A549 (cell line): ENCODE measurements at regions not wholly inside any gene's neighbourhood (a gene's known extent, or its start where the extent isn't known, plus 50 kb on each side); places are given as distances from the start of the nearest gene placed in this dataset.

Experiments
- CEBPB ChIP-seq, 2 experiments: fragments of >200 bp in 1 of 2; sonication (Bioruptor Twin) in 1 of 2; formaldehyde crosslinking in 1 of 2; IDR thresholded peaks; 2 replicates each; pipeline ENCODE4 v1.6.1; 2012 to 2016
- CHD2 ChIP-seq: fragments of 150-350 bp; IDR thresholded peaks from 2 replicates; pipeline ENCODE4 v1.6.1; 2014; ENCODE audit warnings: low read length; ENCODE audit not compliant: partially characterized antibody
- EP300 ChIP-seq, 2 experiments: fragments of >200 bp; sonication (Bioruptor Twin); formaldehyde crosslinking; IDR thresholded peaks; 2 replicates in 1 of 2; 3 replicates in 1 of 2; pipeline ENCODE4 v1.6.1; 2016 to 2017
- POLR2A ChIP-seq: IDR thresholded peaks from 2 replicates; pipeline ENCODE4 v1.6.1; 2012; ENCODE audit warnings: mild to moderate bottlenecking, low read length
- TF ChIP-seq, protein P1 (sequence below): fragments of 250-450 bp; sonication (Bioruptor Pico); IDR thresholded peaks from 2 replicates; pipeline ENCODE4 v1.5.0; 2021; ENCODE audit warnings: mild to moderate bottlenecking, moderate library complexity, borderline replicate concordance

DNA sequence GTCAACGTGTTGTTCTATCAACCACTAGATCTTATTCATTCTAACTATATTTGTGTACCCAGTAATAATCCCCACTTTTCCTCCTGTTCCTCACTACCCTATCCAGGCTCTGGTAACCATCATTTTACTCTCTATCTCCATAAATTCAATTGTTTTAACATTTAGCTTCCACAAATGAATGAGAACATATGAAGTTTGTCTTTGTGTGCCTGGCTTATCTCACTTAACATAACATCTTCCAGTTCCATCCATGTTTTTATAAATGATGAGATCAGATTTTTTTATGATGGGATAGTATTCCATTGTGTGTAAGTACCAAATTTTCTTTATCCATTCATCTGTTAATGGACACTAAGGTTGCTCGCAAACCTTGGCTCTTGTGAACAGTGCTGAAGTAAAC is 59.9 kb upstream of the IBSP start:
- no peak for TF ChIP-seq POLR2A
- TF ChIP-seq CHD2: no peak
- TF ChIP-seq CEBPB (IDR thresholded peaks at IDR 0.05): no peak
- TF ChIP-seq, protein P1, sequence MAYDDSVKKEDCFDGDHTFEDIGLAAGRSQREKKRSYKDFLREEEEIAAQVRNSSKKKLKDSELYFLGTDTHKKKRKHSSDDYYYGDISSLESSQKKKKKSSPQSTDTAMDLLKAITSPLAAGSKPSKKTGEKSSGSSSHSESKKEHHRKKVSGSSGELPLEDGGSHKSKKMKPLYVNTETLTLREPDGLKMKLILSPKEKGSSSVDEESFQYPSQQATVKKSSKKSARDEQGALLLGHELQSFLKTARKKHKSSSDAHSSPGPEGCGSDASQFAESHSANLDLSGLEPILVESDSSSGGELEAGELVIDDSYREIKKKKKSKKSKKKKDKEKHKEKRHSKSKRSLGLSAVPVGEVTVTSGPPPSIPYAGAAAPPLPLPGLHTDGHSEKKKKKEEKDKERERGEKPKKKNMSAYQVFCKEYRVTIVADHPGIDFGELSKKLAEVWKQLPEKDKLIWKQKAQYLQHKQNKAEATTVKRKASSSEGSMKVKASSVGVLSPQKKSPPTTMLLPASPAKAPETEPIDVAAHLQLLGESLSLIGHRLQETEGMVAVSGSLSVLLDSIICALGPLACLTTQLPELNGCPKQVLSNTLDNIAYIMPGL (CRISPR knock-in tag): no peak
- no peak for TF ChIP-seq EP300 (IDR thresholded peaks at IDR 0.05)
